ENCODE measurements at regions not wholly inside any gene's neighbourhood (a gene's known extent, or its start where the extent isn't known, plus 50 kb on each side); places are given as distances from the start of the nearest gene placed in this dataset.

DNA sequence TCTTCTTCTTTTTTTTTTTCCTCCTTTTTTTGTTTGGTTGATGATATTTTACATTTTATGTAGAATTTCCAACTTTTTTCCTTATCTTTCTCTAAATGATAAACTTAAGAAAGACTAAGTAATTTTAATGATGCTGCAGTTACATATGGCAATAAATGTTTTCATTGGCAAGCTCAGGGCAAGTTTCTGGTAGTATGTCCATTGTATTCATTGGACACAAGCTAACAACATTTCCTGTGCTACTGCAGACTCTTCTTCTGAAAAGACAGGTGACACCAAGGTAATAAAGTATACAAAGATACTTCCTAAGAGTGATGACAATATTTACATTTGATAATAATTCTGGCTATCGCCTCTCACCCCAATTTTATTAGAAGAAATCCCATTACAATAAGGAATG, 219.2 kb upstream of the NFIA start:
- no peak overlapping the region for H3K23ac ChIP-seq (ENCODE audit: insufficient read length, low read depth, low read length)
- WGBS (ENCODE audit: extremely low coverage, insufficient read length, low lambda C conversion rate) = no CpG with 5 or more reads among the region's 1 CpG

More for the DNA sequence above, 219.2 kb upstream of the NFIA start:
- no peak overlapping the region for H2AFZ ChIP-seq (ENCODE audit: low read length)
- no peak overlapping the region for H2BK20ac ChIP-seq (ENCODE audit: low read depth, low read length, poor library complexity, severe bottlenecking)
- no peak overlapping the region for H2BK120ac ChIP-seq (ENCODE audit: low read depth, low read length, poor library complexity, severe bottlenecking)
- Mint-ChIP-seq H3K9me3 (no peaks in the 10 kb centered on the region; a peak in 1 of 5 replicates), H3K27ac (no peak overlapping the region), H3K36me3 (ENCODE audit: insufficient read depth in 1 of 3, low read depth in 3 of 3) (no peaks in the 10 kb centered on the region; a peak in 1 of 7 replicates), H3K27me3 (ENCODE audit: low read depth) (no peaks in the 10 kb centered on the region; the same call in 1 of the 2 replicates), H3K4me1 (peaks cover 19 to 21% of the 10 kb centered on the region in 2 experiments), H3K4me3 (no peak overlapping the region)
- H4K20me1 ChIP-seq (ENCODE audit: control insufficient read depth, insufficient read depth, insufficient read length) = no peaks in the 10 kb centered on the region
- no peaks in the 10 kb centered on the region for H3K23me2 ChIP-seq (ENCODE audit: insufficient read length, low read depth, low read length, poor library complexity, severe bottlenecking)
- H2BK5ac ChIP-seq (ENCODE audit: insufficient read length, low read length) = no peak overlapping the region
- H3K9ac ChIP-seq (ENCODE audit: extremely low read depth, insufficient read length, low read length) = no peak overlapping the region
- no peak overlapping the region for H2BK15ac ChIP-seq (ENCODE audit: low read depth, low read length)
- no peak overlapping the region for H3K4me2 ChIP-seq (ENCODE audit: insufficient read depth, insufficient read length, low read length)
- H3K14ac ChIP-seq (ENCODE audit: insufficient read depth, low read length) = no peak overlapping the region
- H3T11ph ChIP-seq (ENCODE audit: low read length) = no peak overlapping the region
- no peak overlapping the region for H3K18ac ChIP-seq (ENCODE audit: insufficient read length, low read depth, low read length)
- no peaks in the 10 kb centered on the region for H3K27me3 ChIP-seq (ENCODE audit: insufficient read depth, low read length)
- no peak for TF ChIP-seq CTCF (conservative IDR thresholded peaks at IDR 0.05)
- H2BK12ac ChIP-seq (ENCODE audit: insufficient read length, low read depth, low read length) = no peak overlapping the region
- no peak for DNase-seq
- H3K79me2 ChIP-seq (ENCODE audit: insufficient read depth, low read length) = no peaks in the 10 kb centered on the region
- H3K4me1 ChIP-seq (ENCODE audit: insufficient read depth, low read length) = peaks cover 5% of the 10 kb centered on the region; the same call in 1 of the 2 replicates
- H4K8ac ChIP-seq (replicated peaks; ENCODE audit: insufficient read length, low read depth, low read length) = no peak overlapping the region
- no peak overlapping the region for H4K5ac ChIP-seq (ENCODE audit: insufficient read length, low read depth, low read length)
- H3K4ac ChIP-seq (ENCODE audit: low read depth, low read length) = no peak overlapping the region
- H3K27ac ChIP-seq (ENCODE audit: insufficient read length, low read depth, low read length) = no peak overlapping the region
- no peak overlapping the region for H4K91ac ChIP-seq (ENCODE audit: insufficient read length, low read depth, low read length)
- H2AK5ac ChIP-seq (ENCODE audit: insufficient read length, low read length) = no peak overlapping the region
- H3K79me1 ChIP-seq (ENCODE audit: insufficient read depth, low read depth, low read length, poor library complexity, severe bottlenecking) = no peaks in the 10 kb centered on the region
- no peaks in the 10 kb centered on the region for H3K9me3 ChIP-seq (ENCODE audit: control insufficient read depth, low read depth, low read length)
- H3K56ac ChIP-seq (ENCODE audit: insufficient read length, low read depth, low read length) = no peak overlapping the region
